NCI-H82 treated with DMSO at 0.1 percent for 48 hours (cell line): ENCODE measurements at regions not wholly inside any gene's neighbourhood (a gene's known extent, or its start where the extent isn't known, plus 50 kb on each side); places are given as distances from the start of the nearest gene placed in this dataset.
A peak's percentile ranks its signal among the peaks of the same experiment; 100 is the strongest.

Experiments
- DNase-seq: peaks from one replicate; lab custom pipeline; 2025; ENCODE audit not compliant: unreplicated experiment; lab: John Stamatoyannopoulos, UW

- no peak for DNase-seq
Observed at GRCh38 chr10:1978584-1978983, 241.3 kb upstream of the ADARB2 start.

- peak; percentile 97 for DNase-seq
Observed at GRCh38 chr10:1977461-1977860, 240.1 kb upstream of the ADARB2 start.

GRCh38 chr10:1972406-1972805, 235.1 kb upstream of the ADARB2 start:
- no peak for DNase-seq

GRCh38 chr10:1968257-1969033, 231.1 kb upstream of the ADARB2 start:
- DNase-seq, result no peak

GRCh38 chr10:1966712-1967376, 229.5 kb upstream of the ADARB2 start:
- DNase-seq, result peak; percentile 85

GRCh38 chr10:1964476-1964875, 227.2 kb upstream of the ADARB2 start:
- DNase-seq, result no peak

- DNase-seq, result no peak
Observed at GRCh38 chr10:1963341-1963740, 226.0 kb upstream of the ADARB2 start.

GRCh38 chr10:1961989-1962388, 224.7 kb upstream of the ADARB2 start:
- no peak for DNase-seq

- DNase-seq, result no peak
Observed at GRCh38 chr10:1960982-1961381, 223.7 kb upstream of the ADARB2 start.

GRCh38 chr10:1957057-1957456, 219.7 kb upstream of the ADARB2 start:
- DNase-seq, result no peak

GRCh38 chr10:1954300-1954699, 217.0 kb upstream of the ADARB2 start:
- no peak for DNase-seq

GRCh38 chr10:1952126-1953095, 215.1 kb upstream of the ADARB2 start:
- DNase-seq, result no peak

GRCh38 chr10:1950803-1951495, 213.6 kb upstream of the ADARB2 start:
- DNase-seq, result no peak

- DNase-seq, result no peak
Observed at GRCh38 chr10:1947464-1948003, 210.2 kb upstream of the ADARB2 start.

- no peak for DNase-seq
Observed at GRCh38 chr10:1944487-1944886, 207.2 kb upstream of the ADARB2 start.

GRCh38 chr10:1942478-1942877, 205.2 kb upstream of the ADARB2 start:
- DNase-seq, result no peak

- no peak for DNase-seq
Observed at GRCh38 chr10:1939016-1939415, 201.7 kb upstream of the ADARB2 start.

GRCh38 chr10:1938317-1938716, 201.0 kb upstream of the ADARB2 start:
- DNase-seq, result no peak

- DNase-seq, result no peak
Observed at GRCh38 chr10:1935912-1936311, 198.6 kb upstream of the ADARB2 start.

- DNase-seq, result no peak
Observed at GRCh38 chr10:1933215-1933614, 195.9 kb upstream of the ADARB2 start.

GRCh38 chr10:1932692-1933094, 195.4 kb upstream of the ADARB2 start:
- no peak for DNase-seq
